GM18951 (cell line): ENCODE measurements at regions not wholly inside any gene's neighbourhood (a gene's known extent, or its start where the extent isn't known, plus 50 kb on each side); places are given as distances from the start of the nearest gene placed in this dataset.

ENCODE experiments used
- POLR2A ChIP-seq: IDR thresholded peaks from 4 replicates; pipeline ENCODE4 v1.6.1; 2011; ENCODE audit warnings: mild to moderate bottlenecking; ENCODE audit not compliant: insufficient read length, insufficient read depth; ENCODE audit errors: extremely low read depth
- in situ Hi-C: fragments of 300-500 bp; cut with MboI; formaldehyde crosslinking; loops from one replicate; pipeline ENCODE4 v1.12.0; 2022; ENCODE audit warnings: low sequenced_read_pairs, mixed read lengths, inconsistent platforms; ENCODE audit not compliant: unreplicated experiment

- no peak for TF ChIP-seq POLR2A
- in situ Hi-C loops, result no loop called here
Observed at GRCh38 chr1:219753914-219754313, 141.0 kb upstream of the ZC3H11B start.

GRCh38 chr1:219752645-219753044 lies 139.7 kb upstream of the ZC3H11B start:
- in situ Hi-C loops, result no loop called here
- no peak for TF ChIP-seq POLR2A

- in situ Hi-C loops, result no loop called here
- no peak for TF ChIP-seq POLR2A
Observed at GRCh38 chr1:219751870-219752507, 139.1 kb upstream of the ZC3H11B start.

- in situ Hi-C loops, result no loop called here
- no peak for TF ChIP-seq POLR2A
Observed at GRCh38 chr1:219749370-219749769, 136.5 kb upstream of the ZC3H11B start.

- no peak for TF ChIP-seq POLR2A
- in situ Hi-C loops, result no loop called here
Observed at GRCh38 chr1:219746141-219746540, 133.2 kb upstream of the ZC3H11B start.

- no peak for TF ChIP-seq POLR2A
- in situ Hi-C loops, result no loop called here
Observed at GRCh38 chr1:219744652-219745469, 132.0 kb upstream of the ZC3H11B start.

GRCh38 chr1:219741011-219741970 lies 128.4 kb upstream of the ZC3H11B start:
- in situ Hi-C loops, result no loop called here
- no peak for TF ChIP-seq POLR2A

- TF ChIP-seq POLR2A, result no peak
- in situ Hi-C loops, result no loop called here
Observed at GRCh38 chr1:219733511-219734174, 120.7 kb upstream of the ZC3H11B start.

- in situ Hi-C loops, result no loop called here
- no peak for TF ChIP-seq POLR2A
Observed at GRCh38 chr1:219732814-219733491, 120.0 kb upstream of the ZC3H11B start.

GRCh38 chr1:219731771-219732170 lies 118.9 kb upstream of the ZC3H11B start:
- in situ Hi-C loops, result no loop called here
- TF ChIP-seq POLR2A, result no peak

GRCh38 chr1:219726480-219727272 lies 113.8 kb upstream of the ZC3H11B start:
- in situ Hi-C loops, result no loop called here

More at GRCh38 chr1:219726480-219727272, 113.8 kb upstream of the ZC3H11B start:
- TF ChIP-seq POLR2A, result no peak
